ENCODE measurements at regions not wholly inside any gene's neighbourhood (a gene's known extent, or its start where the extent isn't known, plus 50 kb on each side); places are given as distances from the start of the nearest gene placed in this dataset.
"Not testable (repeated sequence)": the region's sequence is repeated elsewhere in the genome, so short reads cannot be mapped to it uniquely, and the experiment has no call there.

DNA sequence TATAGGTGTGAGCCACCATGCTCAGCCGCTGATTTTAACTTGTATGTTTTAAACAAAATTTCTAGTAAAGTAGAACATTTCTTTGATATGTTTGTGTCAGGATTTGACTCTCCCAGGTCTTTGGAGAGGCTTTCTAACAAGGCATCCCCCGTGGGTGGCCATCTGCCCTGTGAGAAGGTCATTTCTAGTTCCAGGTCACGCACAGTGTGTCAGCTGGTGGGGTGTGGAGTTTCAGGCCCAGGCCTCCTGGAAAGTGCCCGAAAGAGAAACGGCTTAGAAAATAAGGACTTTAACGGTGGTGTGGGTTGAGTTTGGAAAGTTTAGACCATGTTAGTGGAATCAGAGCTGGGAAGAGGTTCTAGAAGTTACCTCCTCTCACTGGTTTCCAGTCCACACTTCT is 61.0 kb downstream of the SPDYE17 start:
- not testable (repeated sequence) for DNase-seq (ENCODE audit: extremely low read depth, low read depth, low spot score)

DNA sequence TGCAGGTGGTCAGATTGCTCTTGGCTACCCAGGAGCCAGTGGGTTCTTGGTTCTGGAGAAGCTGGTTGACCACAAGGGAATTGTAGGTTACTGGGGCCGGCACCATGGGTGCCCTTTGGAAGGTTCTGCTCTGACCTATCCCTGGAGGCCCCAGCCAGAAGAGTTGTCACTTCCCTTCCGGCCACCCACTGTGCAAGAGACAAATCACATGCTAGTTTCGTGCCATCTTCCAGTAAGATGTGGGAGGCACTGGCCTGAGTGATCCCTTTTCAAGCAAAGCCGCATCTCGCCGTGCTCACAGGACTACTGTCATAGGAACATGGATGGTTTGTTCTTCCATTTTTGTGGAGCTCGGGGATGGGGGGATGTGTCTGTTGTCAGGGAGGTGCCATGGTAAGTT is 62.3 kb downstream of the SPDYE17 start:
- DNase-seq (ENCODE audit: extremely low read depth, low read depth, low spot score), result not testable (repeated sequence)

DNA sequence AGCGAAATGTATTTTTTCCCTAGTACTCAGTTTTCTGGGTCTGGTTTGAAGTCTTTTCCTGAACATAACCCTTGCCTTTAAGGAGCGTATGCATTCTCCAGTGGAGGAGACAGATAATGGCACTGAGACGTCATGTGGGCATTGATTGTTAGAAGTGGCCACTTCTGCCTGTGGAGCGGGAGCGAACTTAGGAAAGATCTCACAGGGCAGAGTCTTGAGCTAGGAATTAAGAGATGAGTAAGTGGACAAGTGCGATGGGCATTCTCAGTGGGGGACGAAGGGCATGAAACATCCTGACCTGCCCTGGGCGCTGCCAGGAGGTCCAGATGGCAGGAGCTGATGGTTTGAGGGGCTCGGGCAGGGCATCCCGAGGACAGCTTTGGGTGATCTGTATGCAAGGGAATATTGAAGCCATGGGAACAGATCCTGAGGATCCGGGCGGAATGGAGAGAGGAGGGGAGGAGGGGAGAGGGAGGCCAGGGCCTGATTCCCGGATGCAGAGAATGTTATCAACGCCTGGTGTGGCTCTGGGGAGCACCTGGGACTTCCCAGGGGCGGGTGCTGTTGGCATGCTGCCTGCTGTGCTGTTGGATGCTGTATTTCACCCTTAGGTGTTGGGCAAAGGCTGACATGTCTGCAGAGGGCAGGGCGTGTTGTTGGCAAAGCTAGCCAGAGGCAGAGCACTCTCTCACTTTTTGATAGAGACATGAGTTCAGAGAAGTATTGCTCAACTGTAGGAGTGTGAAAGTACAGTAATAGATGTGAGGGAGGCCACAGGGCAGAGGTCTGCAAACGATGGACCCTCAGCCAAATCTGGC is 66.2 kb downstream of the SPDYE17 start:
- not testable (repeated sequence) for DNase-seq (ENCODE audit: extremely low read depth, low read depth, low spot score)

DNA sequence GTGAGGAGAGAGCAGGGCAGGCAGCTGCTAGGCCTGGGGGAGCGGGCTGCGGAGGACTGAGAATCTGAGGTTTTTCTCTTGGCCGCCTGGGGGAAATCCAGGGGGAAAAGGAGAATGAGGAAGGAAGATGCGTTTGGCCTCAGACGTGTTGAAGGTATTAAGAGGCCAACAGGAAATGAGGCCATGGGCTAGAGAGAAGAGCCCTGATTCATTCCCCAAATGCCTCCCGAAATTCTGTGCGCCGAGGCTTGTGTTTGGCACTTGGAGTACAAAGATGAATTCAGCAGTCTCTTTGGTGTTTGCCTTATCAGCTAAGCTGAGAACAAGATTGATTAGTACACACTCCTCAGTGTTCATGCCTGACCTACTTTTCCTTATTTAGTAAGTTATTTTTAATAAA is 68.1 kb downstream of the SPDYE17 start:
- DNase-seq (ENCODE audit: extremely low read depth, low read depth, low spot score), result not testable (repeated sequence)

DNA sequence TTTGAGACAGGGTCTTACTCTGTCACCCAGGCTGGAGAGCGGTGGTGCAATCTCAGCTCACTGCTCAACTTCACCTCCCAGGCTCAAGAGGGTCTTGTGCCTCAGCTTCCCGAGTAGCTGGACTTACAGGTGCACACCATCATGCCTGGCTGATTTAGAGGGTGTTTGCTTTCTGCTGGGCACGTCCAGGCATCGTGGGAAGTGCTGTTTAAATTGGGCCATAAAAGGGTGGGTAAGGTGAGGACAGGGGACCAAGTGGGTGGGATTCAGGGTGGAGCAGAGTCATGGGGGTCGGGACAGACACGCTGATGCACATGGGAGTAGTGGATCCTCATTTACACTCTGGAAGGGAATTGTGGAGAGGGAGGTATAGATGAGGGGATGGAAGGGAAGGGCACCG is 69.1 kb downstream of the SPDYE17 start:
- not testable (repeated sequence) for DNase-seq (ENCODE audit: extremely low read depth, low read depth, low spot score)

DNA sequence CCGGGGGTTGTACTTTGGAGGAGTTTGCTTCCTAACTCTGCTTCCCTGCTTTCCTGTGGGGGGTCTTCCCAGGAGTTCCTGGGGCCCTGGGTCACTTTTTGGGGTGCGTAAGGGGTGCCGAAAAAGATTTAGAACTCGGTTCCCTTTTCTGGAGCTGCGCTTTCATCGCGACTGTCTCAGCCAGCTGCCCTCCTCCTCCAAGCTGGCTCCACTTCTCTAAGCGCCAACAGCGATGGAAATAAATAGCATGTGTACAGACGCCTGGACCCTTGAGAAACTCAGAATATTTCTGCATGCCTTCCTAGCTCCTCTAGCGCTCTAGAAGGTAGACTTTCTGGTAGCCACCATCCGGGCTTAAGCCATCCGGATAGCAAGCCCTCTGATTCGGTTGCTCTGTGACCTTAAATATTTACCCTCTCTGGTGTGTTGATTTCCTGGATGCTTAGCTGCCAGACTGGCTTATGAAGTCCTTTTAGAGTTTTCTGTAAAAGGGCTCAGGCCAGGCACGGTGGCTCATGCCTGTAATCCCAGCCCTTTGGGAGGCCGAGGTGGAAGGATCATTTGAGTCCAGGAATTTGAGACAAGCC is 71.7 kb downstream of the SPDYE17 start:
- DNase-seq (ENCODE audit: extremely low read depth, low read depth, low spot score), result not testable (repeated sequence)

DNA sequence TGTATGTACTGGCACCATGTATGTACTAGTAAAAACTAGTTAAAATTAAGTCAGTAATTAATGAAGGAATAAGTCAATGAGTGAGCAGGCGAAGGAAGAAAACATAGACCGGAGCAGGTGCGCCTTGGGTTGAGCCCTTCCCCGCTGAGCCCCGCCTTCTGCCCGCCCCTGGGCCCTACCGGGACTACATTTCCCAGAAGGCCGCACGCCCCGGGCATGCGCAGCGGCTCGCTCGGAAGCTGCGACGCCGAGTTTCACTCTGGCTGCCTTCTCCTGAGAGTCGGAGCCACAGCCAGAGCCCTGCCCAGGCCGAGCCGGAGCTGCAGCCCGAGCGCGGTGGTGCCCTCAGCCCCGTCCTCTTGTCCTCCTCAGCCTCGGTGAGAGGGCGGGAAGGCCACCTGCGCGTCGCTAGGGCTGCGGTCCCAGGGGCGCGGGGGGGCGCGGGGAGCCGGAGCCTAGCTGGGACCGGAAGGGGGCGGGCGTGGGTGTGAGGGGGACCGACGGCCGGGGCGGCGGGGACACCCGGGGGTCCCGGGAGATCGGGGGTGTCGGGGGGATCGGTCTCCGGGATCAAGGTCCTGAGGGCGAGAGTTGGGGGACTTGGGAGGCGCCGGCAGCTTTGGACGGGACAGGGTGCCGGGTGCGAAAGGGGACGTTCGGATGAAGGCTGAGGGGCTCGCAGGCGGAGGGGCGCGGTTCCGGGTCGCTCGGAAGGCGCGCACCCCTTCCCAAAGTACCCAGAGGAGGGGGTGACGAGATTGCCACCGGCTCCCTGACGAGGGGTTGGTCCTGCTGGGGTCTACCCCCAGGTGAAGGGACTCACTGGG is 72.4 kb downstream of the SPDYE17 start:
- not testable (repeated sequence) for DNase-seq (ENCODE audit: extremely low read depth, low read depth, low spot score)

DNA sequence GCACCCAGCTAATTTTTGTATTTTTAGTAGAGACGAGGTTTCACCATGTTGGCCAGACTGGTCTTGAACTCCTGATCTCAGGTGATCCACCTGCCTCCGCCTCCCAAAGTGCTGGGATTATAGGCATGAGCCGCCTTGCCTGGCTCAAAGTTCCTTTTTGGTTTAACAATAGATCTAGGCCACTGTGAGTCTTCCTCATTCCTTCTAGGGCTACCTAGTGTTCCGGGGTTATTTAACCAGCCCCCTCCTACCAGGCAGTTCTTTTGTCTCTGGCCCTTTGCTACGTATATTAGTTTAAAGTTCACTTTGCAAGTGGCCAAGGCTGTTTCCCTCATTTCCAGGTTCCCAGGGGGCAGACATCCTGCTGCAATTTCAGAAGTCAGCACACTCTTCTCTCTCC is 75.6 kb downstream of the SPDYE17 start:
- DNase-seq (ENCODE audit: extremely low read depth, low read depth, low spot score), result not testable (repeated sequence)

DNA sequence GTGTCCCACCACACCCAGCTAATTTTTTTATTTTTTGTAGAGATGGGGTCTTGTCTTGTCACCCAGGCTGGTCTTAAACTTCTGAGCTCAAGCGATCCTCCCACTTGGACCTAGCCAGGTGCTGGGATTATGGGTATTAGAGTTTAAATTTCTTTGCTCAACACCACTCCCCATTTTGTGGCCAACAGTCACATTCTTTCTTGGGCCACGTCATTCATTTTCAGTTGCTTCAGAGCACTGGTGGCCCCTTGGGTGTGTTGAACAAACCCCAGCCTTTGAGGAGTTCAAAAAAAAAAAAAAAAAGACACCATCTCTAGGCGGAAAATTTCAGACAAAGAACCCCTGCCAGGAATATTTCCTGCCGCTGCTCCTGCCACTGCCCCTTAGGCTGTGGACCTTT is 77.0 kb downstream of the SPDYE17 start:
- DNase-seq (ENCODE audit: extremely low read depth, low read depth, low spot score), result not testable (repeated sequence)

DNA sequence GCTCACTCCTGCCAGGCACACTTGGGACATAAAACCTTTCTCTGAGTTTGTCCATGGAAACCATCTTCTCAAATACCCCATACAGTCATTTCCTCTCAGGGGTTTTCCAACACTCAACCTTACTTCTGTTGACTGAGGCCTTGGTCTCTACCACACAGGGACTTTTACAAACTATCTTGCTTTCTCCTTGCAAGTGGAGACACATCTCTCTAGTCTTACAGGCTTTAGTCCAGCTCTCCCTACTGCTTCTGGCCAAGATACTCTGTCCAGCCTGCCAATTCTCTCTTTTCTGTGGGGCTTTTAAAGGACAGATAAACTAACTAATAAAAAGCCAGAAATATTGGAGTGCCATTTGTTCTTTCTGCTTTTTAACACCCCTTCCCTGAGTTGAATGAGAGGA is 87.6 kb downstream of the SPDYE17 start:
- not testable (repeated sequence) for DNase-seq (ENCODE audit: extremely low read depth, low read depth, low spot score)

DNA sequence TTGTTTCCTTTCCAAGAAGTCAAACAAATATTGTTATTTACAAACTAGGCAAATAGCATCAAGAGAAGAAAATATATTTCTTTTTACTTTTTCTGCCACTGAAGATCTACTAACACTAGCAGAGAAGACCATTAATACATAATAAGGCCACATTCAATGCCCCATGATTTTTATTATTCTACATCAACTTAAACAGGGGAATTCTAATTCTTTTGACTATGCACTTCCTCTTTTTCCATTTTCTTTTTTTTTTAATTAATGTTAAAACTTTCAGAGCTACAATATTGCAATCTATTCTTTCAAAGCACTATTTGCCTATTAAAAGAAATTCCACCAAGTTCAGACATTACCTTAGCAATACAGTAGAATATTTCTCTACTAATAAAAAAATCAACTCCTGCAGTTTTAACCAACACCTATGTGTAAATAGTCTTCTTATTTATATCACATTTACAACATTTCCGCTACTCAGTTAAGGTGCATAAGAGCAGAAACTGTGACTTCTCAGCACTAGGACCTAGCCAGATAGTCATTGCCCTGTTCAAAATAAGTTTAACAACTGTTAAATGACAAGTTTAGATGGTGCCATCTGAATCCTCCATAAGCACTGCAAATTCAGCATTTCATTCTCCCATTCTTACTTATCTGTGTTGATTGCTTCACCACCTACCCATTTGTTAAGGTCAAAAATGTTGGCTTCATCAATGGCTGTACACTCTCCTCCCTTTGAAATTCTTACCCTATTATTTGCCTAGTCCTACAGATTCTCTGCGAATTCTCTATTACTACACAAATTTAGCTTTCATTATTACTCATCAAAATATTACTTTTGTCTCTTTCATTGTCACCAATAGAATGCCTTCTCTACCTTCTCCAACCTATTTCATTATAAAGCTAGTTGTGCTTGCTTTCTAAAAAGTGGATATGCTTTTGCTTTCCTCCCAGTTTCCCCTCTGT is 90.1 kb downstream of the SPDYE17 start:
- DNase-seq (ENCODE audit: extremely low read depth, low read depth, low spot score), result not testable (repeated sequence)

DNA sequence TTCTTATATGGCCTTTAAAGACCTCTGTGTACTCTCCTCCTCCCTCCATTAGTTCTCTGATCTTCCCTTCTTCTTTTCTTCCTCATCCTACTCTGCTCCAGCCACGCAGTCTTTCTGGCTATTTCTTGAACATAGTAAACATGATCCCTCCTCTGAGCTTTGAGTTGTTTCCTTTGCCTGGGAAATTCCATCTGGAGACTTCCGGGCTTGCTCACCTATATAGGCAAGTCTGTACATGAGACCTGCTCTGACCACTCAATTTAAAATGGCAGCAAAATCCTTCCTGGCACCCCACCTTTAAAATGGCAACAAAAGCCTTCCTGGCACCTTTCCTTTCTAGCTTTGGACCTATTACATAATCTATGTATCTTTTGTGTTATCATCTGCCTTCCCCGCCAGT is 94.4 kb downstream of the SPDYE17 start:
- not testable (repeated sequence) for DNase-seq (ENCODE audit: extremely low read depth, low read depth, low spot score)

DNA sequence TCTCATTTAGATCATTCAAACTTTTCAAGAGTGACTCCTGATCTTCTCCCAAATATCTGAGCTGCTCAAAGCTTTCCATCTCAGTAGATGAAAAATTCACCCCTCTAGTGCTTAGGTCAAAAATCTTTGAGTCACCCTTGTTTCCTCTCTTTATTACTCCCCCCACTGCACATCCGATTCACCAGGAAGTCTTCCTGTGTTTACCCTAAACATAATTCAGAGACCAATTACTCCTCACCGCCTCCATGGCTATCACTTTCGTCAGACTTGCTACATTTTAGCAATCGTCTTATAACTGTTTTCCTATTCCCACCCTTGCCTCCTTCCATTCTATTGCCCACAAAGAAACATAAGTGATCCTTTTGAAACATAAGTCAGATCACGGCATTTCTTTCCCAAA is 94.8 kb downstream of the SPDYE17 start:
- peak; percentile 5 for DNase-seq (ENCODE audit: extremely low read depth, low read depth, low spot score)

DNA sequence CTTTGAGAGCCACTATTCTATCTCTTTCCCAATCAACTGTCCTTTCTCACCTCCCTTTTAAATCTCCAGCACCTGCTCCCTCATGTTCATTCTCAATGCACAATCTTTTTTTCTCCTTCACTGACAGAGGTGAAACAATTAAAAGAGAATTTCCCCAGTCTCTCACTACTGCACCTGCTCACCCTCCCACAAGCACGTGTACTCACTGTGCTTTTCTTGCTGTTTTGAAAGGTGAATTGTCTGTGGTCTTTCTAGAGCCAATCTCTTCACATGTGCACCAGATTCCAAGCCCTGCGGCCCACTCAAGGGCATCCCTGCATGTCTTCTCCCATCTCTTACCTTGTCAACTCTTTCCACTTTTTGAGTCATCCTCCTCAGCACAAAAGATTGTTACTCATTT is 95.8 kb downstream of the SPDYE17 start:
- DNase-seq (ENCODE audit: extremely low read depth, low read depth, low spot score), result not testable (repeated sequence)

DNA sequence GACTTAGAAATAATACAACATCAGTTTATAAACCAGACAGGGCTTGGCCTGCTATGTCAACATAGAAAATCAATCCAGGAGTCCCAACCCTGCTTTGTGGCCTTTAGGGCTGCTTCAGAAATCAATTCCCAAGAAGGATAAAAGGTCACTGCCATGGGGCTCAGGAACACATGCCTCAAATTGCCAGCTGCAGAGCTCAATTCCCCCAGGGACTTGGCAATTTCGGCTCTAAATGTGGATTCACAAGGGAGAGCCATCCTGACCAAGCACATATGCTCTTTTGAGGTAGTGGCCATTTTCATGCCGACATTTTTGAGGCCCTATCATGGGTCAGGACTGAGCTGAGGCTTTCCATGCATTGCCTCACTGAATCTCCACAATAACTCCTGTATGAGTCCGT is 97.5 kb downstream of the SPDYE17 start:
- DNase-seq (ENCODE audit: extremely low read depth, low read depth, low spot score), result not testable (repeated sequence)

DNA sequence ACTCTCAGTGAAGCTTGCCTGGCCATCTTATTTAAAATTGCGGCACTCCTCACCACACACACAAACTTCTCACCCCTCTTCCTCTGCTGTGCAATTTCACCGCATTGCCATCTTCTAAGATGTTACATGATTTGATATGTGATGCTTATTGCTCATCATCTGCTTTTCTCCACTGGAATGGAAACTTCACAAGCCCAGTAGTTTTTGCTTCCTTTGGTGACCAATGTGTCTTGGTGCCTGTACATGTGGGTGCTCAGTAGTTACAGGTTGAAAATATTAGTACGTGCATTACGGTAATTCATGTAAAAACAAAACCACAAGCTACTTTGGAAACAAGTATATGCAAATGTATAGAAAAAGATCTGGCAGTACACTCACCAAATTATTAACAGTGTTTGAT is 99.2 kb downstream of the SPDYE17 start:
- DNase-seq (ENCODE audit: extremely low read depth, low read depth, low spot score), result not testable (repeated sequence)

DNA sequence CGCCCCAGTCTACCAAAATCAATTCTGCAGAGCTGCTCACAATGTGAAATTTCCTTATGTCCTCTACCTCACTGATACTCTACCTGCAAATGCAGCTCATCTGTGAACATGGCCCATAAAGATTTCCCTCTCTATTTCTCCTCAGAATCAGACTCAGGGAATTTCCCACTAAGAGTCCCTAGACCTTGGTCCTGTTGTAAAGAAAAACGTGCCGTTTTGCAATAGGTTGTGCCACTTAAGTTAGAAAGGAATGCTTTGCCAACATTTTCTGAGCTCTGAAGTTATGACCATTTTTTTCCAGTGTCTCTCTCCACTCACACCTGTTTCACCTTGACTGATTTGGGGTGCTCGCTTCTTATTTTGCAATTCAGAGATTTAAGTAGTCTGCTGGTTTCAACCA is 100.7 kb downstream of the SPDYE17 start:
- not testable (repeated sequence) for DNase-seq (ENCODE audit: extremely low read depth, low read depth, low spot score)

DNA sequence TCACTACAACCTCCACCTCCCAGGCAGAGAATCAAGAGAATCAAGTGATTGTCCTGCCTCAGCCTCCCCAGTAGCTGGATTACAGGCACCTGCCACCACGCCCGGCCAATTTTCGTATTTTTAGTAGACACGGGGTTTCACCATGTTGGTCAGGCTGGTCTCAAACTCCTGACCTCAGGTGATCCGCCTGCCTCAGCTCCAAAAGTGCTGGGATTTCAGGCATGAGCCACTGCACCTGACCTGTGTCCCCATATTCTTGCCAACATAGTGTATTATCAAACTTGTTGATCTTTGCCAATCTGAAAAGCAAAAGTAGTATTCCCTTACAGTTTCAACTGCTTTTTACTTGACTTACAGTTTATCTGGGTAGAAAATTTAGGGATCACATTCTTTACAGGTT is 101.7 kb downstream of the SPDYE17 start:
- not testable (repeated sequence) for DNase-seq (ENCODE audit: extremely low read depth, low read depth, low spot score)

DNA sequence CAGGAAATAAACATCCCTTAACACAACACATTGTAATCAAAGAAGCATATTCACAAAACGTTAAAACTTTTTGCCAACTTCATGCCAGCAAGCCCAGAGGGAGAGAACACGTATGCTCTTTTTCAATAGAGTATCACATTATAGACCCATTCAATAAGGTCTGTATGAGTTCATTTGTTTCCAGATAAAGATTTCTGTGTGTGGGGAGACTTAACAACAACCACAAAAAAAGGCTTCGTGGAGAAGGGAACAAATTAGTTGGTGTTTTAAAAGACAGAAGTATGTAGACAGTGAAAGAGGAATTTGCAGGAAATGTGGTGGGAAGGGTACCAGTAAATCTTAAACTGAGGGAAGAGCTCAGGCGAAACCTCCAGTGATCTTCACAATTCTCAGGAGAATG is 103.4 kb downstream of the SPDYE17 start:
- not testable (repeated sequence) for DNase-seq (ENCODE audit: extremely low read depth, low read depth, low spot score)

DNA sequence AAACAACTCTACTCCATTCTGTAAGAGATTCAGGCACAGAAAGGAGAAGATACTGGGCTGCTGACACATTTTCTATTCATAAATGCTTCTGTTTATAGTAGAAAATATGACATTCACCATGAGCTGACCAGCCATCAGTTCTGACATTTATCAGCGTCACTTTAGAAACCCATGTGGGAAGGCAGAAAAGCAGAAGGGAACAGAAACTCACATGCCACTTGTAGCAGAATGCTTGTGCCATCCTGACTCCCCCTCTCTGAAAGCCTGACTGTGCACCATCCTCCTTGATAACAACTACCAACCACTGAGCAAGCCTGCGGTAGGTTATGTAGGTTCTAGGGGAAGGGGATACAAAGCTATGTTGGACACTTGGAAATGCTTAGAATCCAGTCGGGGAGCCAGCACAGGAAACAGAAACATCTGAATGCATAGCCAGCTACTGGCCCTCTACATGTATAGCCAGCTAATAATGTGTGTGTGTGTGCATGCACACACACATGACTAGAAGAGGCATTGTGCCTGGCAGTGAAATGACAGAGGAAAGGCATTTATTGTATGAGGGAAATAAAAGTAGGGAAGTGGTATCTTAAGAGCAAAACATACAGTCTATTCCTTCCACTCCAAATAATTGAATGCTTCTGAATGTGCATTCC is 104.3 kb downstream of the SPDYE17 start:
- DNase-seq (ENCODE audit: extremely low read depth, low read depth, low spot score), result not testable (repeated sequence)

Data from glomerular endothelial cell (primary cell).